Type B pancreatic cell (in vitro differentiated cells): ENCODE measurements at regions not wholly inside any gene's neighbourhood (a gene's known extent, or its start where the extent isn't known, plus 50 kb on each side); places are given as distances from the start of the nearest gene placed in this dataset.
A peak's percentile ranks its signal among the peaks of the same experiment; 100 is the strongest.

Source experiments
- DNase-seq: peaks from one replicate; pipeline ENCODE4 v3.0.0; 2021; ENCODE audit warnings: mixed read lengths; ENCODE audit not compliant: unreplicated experiment; ENCODE audit errors: extremely low spot score
- H3K27ac Mint-ChIP-seq: 2 replicates; pipeline ENCODE4 v1.8.0; 2021; ENCODE audit warnings: mild to moderate bottlenecking, mixed read lengths
- H3K27me3 Mint-ChIP-seq: 2 replicates; pipeline ENCODE4 v1.8.0; 2021; ENCODE audit warnings: mixed read lengths
- H3K36me3 Mint-ChIP-seq: 2 replicates; pipeline ENCODE4 v1.8.0; 2021; ENCODE audit warnings: mixed read lengths
- H3K4me1 Mint-ChIP-seq: one replicate; pipeline ENCODE4 v1.8.0; 2021; ENCODE audit warnings: mixed read lengths; ENCODE audit not compliant: unreplicated experiment
- H3K4me3 Mint-ChIP-seq: 2 replicates; pipeline ENCODE4 v1.8.0; 2021; ENCODE audit warnings: mild to moderate bottlenecking, mixed read lengths
- H3K9me3 Mint-ChIP-seq: 2 replicates; pipeline ENCODE4 v1.8.0; 2021; ENCODE audit warnings: mixed read lengths
- CTCF ChIP-seq: fragments of 200-600 bp; sonication (generic); conservative IDR thresholded peaks from 2 replicates; pipeline ENCODE4 v1.5.0; 2021; ENCODE audit warnings: antibody characterized with exemption, mild to moderate bottlenecking

GRCh38 chr9:95670122-95670521 lies 153.4 kb upstream of the PTCH1 start:
- DNase-seq: no peak
- Mint-ChIP-seq H3K4me3 (peak overlapping the region; percentile 16), H3K27me3 (peaks cover 8% of the 10 kb centered on the region), H3K36me3 (no peaks in the 10 kb centered on the region), H3K9me3 (no peaks in the 10 kb centered on the region), H3K4me1 (peaks cover 24% of the 10 kb centered on the region), H3K27ac (no peak overlapping the region)
- TF ChIP-seq CTCF: no peak

- Mint-ChIP-seq H3K36me3 (no peaks in the 10 kb centered on the region), H3K9me3 (no peaks in the 10 kb centered on the region)
These were observed 152.5 kb upstream of the PTCH1 start for GRCh38 chr9:95669253-95669652.

GRCh38 chr9:95667789-95668188 lies 151.0 kb upstream of the PTCH1 start:
- H3K27ac Mint-ChIP-seq: no peak overlapping the region
- no peaks in the 10 kb centered on the region for H3K36me3 Mint-ChIP-seq
- peaks cover 8% of the 10 kb centered on the region for H3K27me3 Mint-ChIP-seq
- no peaks in the 10 kb centered on the region for H3K9me3 Mint-ChIP-seq
- peaks cover 24% of the 10 kb centered on the region for H3K4me1 Mint-ChIP-seq
- no peak overlapping the region for H3K4me3 Mint-ChIP-seq
- no peak for DNase-seq
- no peak for TF ChIP-seq CTCF

More at GRCh38 chr9:95669253-95669652, 152.5 kb upstream of the PTCH1 start:
- no peak for TF ChIP-seq CTCF
- Mint-ChIP-seq H3K4me1 (peaks cover 24% of the 10 kb centered on the region), H3K4me3 (no peak overlapping the region), H3K27me3 (peaks cover 8% of the 10 kb centered on the region), H3K27ac (no peak overlapping the region)
- no peak for DNase-seq

GRCh38 chr9:95666785-95667155 lies 150.0 kb upstream of the PTCH1 start:
- peaks cover 8% of the 10 kb centered on the region for H3K27me3 Mint-ChIP-seq
- H3K27ac Mint-ChIP-seq: no peak overlapping the region
- no peaks in the 10 kb centered on the region for H3K9me3 Mint-ChIP-seq
- no peaks in the 10 kb centered on the region for H3K36me3 Mint-ChIP-seq
- no peak for DNase-seq
- no peak overlapping the region for H3K4me3 Mint-ChIP-seq
- no peak for TF ChIP-seq CTCF
- peaks cover 24% of the 10 kb centered on the region for H3K4me1 Mint-ChIP-seq

- DNase-seq: no peak
- TF ChIP-seq CTCF: no peak
- no peaks in the 10 kb centered on the region for H3K36me3 Mint-ChIP-seq
- H3K4me1 Mint-ChIP-seq: peaks cover 24% of the 10 kb centered on the region
- H3K27me3 Mint-ChIP-seq: peaks cover 8% of the 10 kb centered on the region
- H3K9me3 Mint-ChIP-seq: no peaks in the 10 kb centered on the region
- H3K4me3 Mint-ChIP-seq: no peak overlapping the region
- H3K27ac Mint-ChIP-seq: no peak overlapping the region
These were observed 149.5 kb upstream of the PTCH1 start for GRCh38 chr9:95666096-95666784.
